Panc1 (cell line): ENCODE measurements at regions not wholly inside any gene's neighbourhood (a gene's known extent, or its start where the extent isn't known, plus 50 kb on each side); places are given as distances from the start of the nearest gene placed in this dataset.
"Not testable (repeated sequence)": the region's sequence is repeated elsewhere in the genome, so short reads cannot be mapped to it uniquely, and the experiment has no call there.

ENCODE experiments used
- CTCF ChIP-seq: fragments of 450-650 bp; IDR thresholded peaks from 2 replicates; pipeline ENCODE4 v1.5.1; 2017; ENCODE audit warnings: mild to moderate bottlenecking
- POLR2AphosphoS5 ChIP-seq: IDR thresholded peaks from 2 replicates; pipeline ENCODE4 v1.6.1; 2012; ENCODE audit warnings: mild to moderate bottlenecking, low read depth, low read length, moderate library complexity
- TCF7L2 ChIP-seq: IDR thresholded peaks from 2 replicates; pipeline ENCODE4 v1.6.1; 2011; ENCODE audit warnings: mild to moderate bottlenecking, low read depth, low read length, inconsistent platforms

GRCh38 chr15:22259151-22259750 lies 178.9 kb downstream of the OR4M2 start:
- TF ChIP-seq CTCF, POLR2AphosphoS5, TCF7L2: not testable (repeated sequence)
